WTC11 (cell line): ENCODE measurements at regions not wholly inside any gene's neighbourhood (a gene's known extent, or its start where the extent isn't known, plus 50 kb on each side); places are given as distances from the start of the nearest gene placed in this dataset.

ENCODE experiments used
- ATAC-seq: fragments of 200-7000 bp; cut with Tn5 transposase; 2 replicates; pipeline ENCODE4 v1.10.0; 2021; ENCODE audit warnings: mild to moderate bottlenecking, moderate library complexity
- CTCF ChIA-PET: fragments of 300-600 bp; sonication (Branson Sonifier 250); formaldehyde crosslinking; loops from one replicate; lab custom pipeline; 2021; ENCODE audit warnings: antibody characterized with exemption; lab: Charles Lee
- POLR2A ChIA-PET: fragments of 350-600 bp; sonication (Branson Sonifier 250); formaldehyde crosslinking; loops from one replicate; lab custom pipeline; 2021; ENCODE audit warnings: antibody characterized with exemption; lab: Charles Lee
- DNase-seq: peaks from one replicate; pipeline ENCODE4 v3.0.0; 2021; ENCODE audit warnings: low spot score
- H3K27ac Mint-ChIP-seq: 2 replicates; pipeline ENCODE4 v1.8.0; 2021; ENCODE audit warnings: mixed read lengths
- H3K27me3 Mint-ChIP-seq: 2 replicates; pipeline ENCODE4 v1.8.0; 2021; ENCODE audit warnings: low read depth, mild to moderate bottlenecking, moderate library complexity, mixed read lengths
- H3K36me3 Mint-ChIP-seq: 2 replicates; pipeline ENCODE4 v1.8.0; 2021; ENCODE audit warnings: mixed read lengths
- H3K4me1 Mint-ChIP-seq: 2 replicates; pipeline ENCODE4 v1.8.0; 2022; ENCODE audit warnings: mixed read lengths
- H3K4me3 Mint-ChIP-seq: 2 replicates; pipeline ENCODE4 v1.8.0; 2021; ENCODE audit warnings: mild to moderate bottlenecking, moderate library complexity, mixed read lengths
- H3K9me3 Mint-ChIP-seq: 2 replicates; pipeline ENCODE4 v1.8.0; 2021; ENCODE audit warnings: mixed read lengths
- CREM ChIP-seq: sonication (generic); formaldehyde crosslinking; IDR thresholded peaks from 2 replicates; pipeline ENCODE4 v1.8.1; 2022; ENCODE audit warnings: mild to moderate bottlenecking, missing genetic modification reagents, moderate library complexity
- GRHL2 ChIP-seq: fragments of 250-450 bp; sonication (Bioruptor Pico); IDR thresholded peaks from 2 replicates; pipeline ENCODE4 v1.8.0; 2022; ENCODE audit warnings: mild to moderate bottlenecking, moderate library complexity; ENCODE audit not compliant: insufficient replicate concordance, severe bottlenecking
- NFE2L1 ChIP-seq: sonication (generic); formaldehyde crosslinking; IDR thresholded peaks from 2 replicates; pipeline ENCODE4 v1.8.1; 2023; ENCODE audit warnings: missing genetic modification reagents
- NR1H2 ChIP-seq: sonication (generic); formaldehyde crosslinking; IDR thresholded peaks from 2 replicates; pipeline ENCODE4 v1.9.0; 2021; ENCODE audit warnings: mild to moderate bottlenecking, moderate library complexity, missing genetic modification reagents
- NR2C2 ChIP-seq: sonication (generic); formaldehyde crosslinking; IDR thresholded peaks from 2 replicates; pipeline ENCODE4 v1.8.0; 2022; ENCODE audit warnings: mild to moderate bottlenecking, missing genetic modification reagents
- TCF7 ChIP-seq: sonication (generic); formaldehyde crosslinking; IDR thresholded peaks from 2 replicates; pipeline ENCODE4 v1.8.0; 2022; ENCODE audit warnings: mild to moderate bottlenecking, low read depth, missing genetic modification reagents, moderate library complexity
- ZNF121 ChIP-seq: sonication (generic); formaldehyde crosslinking; IDR thresholded peaks from 2 replicates; pipeline ENCODE4 v1.8.0; 2023; ENCODE audit warnings: missing genetic modification reagents
- TF ChIP-seq, protein P1 (sequence below): fragments of 250-450 bp; sonication (Bioruptor Pico); IDR thresholded peaks from 2 replicates; pipeline ENCODE4 v1.8.0; 2021; ENCODE audit warnings: mild to moderate bottlenecking
- TF ChIP-seq, protein P2 (sequence below): fragments of 250-450 bp; sonication (Bioruptor Pico); IDR thresholded peaks from 2 replicates; pipeline ENCODE4 v1.9.0; 2021; ENCODE audit warnings: mild to moderate bottlenecking, borderline replicate concordance
- TF ChIP-seq, protein P3 (sequence below): sonication (generic); formaldehyde crosslinking; IDR thresholded peaks from 2 replicates; pipeline ENCODE4 v1.8.0; 2023; ENCODE audit warnings: missing genetic modification reagents
- TF ChIP-seq, protein P4 (sequence below): sonication (generic); formaldehyde crosslinking; IDR thresholded peaks from 2 replicates; pipeline ENCODE4 v1.8.1; 2023; ENCODE audit warnings: mild to moderate bottlenecking, moderate library complexity, missing genetic modification reagents
- TF ChIP-seq, protein P5 (sequence below): fragments of 200-600 bp; IDR thresholded peaks from 2 replicates; pipeline ENCODE4 v1.8.0; 2022; ENCODE audit warnings: antibody characterized with exemption

DNA sequence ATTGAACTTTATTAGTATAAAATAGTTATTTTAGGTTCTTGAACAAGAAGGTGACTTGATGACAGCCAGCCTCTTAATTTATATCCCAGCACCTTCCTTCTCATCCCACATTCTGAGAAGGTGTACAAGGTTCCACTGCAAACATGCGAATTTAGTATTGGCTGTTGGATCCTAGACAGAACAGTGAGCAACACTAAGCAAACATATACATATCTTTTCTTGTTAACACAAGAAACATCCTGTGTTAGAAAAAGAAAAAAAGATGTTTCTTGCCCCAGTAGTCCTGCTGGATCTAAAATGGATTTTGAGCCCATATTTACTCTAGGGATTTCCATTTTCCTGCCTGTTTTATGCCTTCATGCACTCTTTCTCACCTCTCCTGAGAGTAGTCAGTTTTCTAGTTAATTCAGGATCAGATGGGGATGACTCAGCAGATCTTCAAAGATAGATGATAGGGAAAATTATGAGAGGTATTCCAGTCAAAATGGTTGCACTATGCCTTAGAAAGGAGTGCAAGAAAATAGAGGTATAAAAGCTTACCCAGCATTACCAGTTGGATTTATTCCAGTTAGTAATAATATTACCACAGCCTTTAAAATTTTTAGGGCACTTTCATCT lies 336.5 kb downstream of the MEIS1 start:
- no peak for DNase-seq
- ChIA-PET POLR2A (no interaction called here), CTCF (no interaction called here)
- Mint-ChIP-seq H3K27ac (no peak overlapping the region), H3K9me3 (no peaks in the 10 kb centered on the region), H3K4me3 (no peak overlapping the region), H3K36me3 (no peaks in the 10 kb centered on the region), H3K27me3 (no peaks in the 10 kb centered on the region), H3K4me1 (no peaks in the 10 kb centered on the region)
- ATAC-seq = no peak
- no peak for TF ChIP-seq ZNF121 (CRISPR knock-in tag)

DNA sequence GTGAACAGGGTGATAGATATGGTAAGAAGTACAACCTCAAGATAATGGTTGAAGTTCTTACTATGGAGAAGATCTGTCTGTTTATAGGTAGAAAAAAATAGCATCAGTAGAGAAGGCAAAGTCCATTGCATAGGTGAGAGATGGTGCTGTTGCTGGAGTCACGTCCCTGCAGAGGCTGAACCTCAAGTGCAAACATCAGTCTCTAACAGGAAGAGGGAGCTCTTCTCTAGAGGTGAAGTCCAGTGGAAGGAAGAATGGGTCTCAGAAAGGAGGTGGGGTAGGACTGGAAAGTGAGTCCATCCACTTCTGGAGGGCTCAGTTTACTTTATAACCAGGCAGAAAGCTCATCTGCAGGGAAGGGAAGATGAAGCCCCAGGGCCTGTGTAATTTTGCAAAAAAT lies 337.7 kb downstream of the MEIS1 start:
- CTCF ChIA-PET = no interaction called here
- POLR2A ChIA-PET = no interaction called here
- H3K27me3 Mint-ChIP-seq = no peaks in the 10 kb centered on the region
- H3K9me3 Mint-ChIP-seq = peaks cover 5% of the 10 kb centered on the region
- ATAC-seq = peak; percentile 75
- no peak overlapping the region for H3K4me3 Mint-ChIP-seq
- H3K36me3 Mint-ChIP-seq = no peaks in the 10 kb centered on the region
- H3K4me1 Mint-ChIP-seq = no peaks in the 10 kb centered on the region
- TF ChIP-seq, protein P1, sequence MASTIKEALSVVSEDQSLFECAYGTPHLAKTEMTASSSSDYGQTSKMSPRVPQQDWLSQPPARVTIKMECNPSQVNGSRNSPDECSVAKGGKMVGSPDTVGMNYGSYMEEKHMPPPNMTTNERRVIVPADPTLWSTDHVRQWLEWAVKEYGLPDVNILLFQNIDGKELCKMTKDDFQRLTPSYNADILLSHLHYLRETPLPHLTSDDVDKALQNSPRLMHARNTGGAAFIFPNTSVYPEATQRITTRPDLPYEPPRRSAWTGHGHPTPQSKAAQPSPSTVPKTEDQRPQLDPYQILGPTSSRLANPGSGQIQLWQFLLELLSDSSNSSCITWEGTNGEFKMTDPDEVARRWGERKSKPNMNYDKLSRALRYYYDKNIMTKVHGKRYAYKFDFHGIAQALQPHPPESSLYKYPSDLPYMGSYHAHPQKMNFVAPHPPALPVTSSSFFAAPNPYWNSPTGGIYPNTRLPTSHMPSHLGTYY (CRISPR knock-in tag) = no peak
- TF ChIP-seq, protein P2, sequence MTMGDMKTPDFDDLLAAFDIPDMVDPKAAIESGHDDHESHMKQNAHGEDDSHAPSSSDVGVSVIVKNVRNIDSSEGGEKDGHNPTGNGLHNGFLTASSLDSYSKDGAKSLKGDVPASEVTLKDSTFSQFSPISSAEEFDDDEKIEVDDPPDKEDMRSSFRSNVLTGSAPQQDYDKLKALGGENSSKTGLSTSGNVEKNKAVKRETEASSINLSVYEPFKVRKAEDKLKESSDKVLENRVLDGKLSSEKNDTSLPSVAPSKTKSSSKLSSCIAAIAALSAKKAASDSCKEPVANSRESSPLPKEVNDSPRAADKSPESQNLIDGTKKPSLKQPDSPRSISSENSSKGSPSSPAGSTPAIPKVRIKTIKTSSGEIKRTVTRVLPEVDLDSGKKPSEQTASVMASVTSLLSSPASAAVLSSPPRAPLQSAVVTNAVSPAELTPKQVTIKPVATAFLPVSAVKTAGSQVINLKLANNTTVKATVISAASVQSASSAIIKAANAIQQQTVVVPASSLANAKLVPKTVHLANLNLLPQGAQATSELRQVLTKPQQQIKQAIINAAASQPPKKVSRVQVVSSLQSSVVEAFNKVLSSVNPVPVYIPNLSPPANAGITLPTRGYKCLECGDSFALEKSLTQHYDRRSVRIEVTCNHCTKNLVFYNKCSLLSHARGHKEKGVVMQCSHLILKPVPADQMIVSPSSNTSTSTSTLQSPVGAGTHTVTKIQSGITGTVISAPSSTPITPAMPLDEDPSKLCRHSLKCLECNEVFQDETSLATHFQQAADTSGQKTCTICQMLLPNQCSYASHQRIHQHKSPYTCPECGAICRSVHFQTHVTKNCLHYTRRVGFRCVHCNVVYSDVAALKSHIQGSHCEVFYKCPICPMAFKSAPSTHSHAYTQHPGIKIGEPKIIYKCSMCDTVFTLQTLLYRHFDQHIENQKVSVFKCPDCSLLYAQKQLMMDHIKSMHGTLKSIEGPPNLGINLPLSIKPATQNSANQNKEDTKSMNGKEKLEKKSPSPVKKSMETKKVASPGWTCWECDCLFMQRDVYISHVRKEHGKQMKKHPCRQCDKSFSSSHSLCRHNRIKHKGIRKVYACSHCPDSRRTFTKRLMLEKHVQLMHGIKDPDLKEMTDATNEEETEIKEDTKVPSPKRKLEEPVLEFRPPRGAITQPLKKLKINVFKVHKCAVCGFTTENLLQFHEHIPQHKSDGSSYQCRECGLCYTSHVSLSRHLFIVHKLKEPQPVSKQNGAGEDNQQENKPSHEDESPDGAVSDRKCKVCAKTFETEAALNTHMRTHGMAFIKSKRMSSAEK (CRISPR knock-in tag) = no peak
- TF ChIP-seq, protein P3, sequence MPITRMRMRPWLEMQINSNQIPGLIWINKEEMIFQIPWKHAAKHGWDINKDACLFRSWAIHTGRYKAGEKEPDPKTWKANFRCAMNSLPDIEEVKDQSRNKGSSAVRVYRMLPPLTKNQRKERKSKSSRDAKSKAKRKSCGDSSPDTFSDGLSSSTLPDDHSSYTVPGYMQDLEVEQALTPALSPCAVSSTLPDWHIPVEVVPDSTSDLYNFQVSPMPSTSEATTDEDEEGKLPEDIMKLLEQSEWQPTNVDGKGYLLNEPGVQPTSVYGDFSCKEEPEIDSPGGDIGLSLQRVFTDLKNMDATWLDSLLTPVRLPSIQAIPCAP (CRISPR knock-in tag) = no peak
- TF ChIP-seq NR2C2 (CRISPR knock-in tag) = no peak
- TF ChIP-seq GRHL2 (CRISPR knock-in tag) = no peak
- TF ChIP-seq, protein P4, sequence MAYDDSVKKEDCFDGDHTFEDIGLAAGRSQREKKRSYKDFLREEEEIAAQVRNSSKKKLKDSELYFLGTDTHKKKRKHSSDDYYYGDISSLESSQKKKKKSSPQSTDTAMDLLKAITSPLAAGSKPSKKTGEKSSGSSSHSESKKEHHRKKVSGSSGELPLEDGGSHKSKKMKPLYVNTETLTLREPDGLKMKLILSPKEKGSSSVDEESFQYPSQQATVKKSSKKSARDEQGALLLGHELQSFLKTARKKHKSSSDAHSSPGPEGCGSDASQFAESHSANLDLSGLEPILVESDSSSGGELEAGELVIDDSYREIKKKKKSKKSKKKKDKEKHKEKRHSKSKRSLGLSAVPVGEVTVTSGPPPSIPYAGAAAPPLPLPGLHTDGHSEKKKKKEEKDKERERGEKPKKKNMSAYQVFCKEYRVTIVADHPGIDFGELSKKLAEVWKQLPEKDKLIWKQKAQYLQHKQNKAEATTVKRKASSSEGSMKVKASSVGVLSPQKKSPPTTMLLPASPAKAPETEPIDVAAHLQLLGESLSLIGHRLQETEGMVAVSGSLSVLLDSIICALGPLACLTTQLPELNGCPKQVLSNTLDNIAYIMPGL (CRISPR knock-in tag) = no peak
- TF ChIP-seq, protein P5, sequence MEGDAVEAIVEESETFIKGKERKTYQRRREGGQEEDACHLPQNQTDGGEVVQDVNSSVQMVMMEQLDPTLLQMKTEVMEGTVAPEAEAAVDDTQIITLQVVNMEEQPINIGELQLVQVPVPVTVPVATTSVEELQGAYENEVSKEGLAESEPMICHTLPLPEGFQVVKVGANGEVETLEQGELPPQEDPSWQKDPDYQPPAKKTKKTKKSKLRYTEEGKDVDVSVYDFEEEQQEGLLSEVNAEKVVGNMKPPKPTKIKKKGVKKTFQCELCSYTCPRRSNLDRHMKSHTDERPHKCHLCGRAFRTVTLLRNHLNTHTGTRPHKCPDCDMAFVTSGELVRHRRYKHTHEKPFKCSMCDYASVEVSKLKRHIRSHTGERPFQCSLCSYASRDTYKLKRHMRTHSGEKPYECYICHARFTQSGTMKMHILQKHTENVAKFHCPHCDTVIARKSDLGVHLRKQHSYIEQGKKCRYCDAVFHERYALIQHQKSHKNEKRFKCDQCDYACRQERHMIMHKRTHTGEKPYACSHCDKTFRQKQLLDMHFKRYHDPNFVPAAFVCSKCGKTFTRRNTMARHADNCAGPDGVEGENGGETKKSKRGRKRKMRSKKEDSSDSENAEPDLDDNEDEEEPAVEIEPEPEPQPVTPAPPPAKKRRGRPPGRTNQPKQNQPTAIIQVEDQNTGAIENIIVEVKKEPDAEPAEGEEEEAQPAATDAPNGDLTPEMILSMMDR = no peak
- no peak for TF ChIP-seq NFE2L1
- no peak for TF ChIP-seq TCF7 (CRISPR knock-in tag)
- no peak for TF ChIP-seq NR1H2 (CRISPR knock-in tag)
- TF ChIP-seq CREM (CRISPR knock-in tag) = no peak
- no peak for DNase-seq
- H3K27ac Mint-ChIP-seq = no peak overlapping the region
